ENCODE measurements at regions not wholly inside any gene's neighbourhood (a gene's known extent, or its start where the extent isn't known, plus 50 kb on each side); places are given as distances from the start of the nearest gene placed in this dataset.

DNA sequence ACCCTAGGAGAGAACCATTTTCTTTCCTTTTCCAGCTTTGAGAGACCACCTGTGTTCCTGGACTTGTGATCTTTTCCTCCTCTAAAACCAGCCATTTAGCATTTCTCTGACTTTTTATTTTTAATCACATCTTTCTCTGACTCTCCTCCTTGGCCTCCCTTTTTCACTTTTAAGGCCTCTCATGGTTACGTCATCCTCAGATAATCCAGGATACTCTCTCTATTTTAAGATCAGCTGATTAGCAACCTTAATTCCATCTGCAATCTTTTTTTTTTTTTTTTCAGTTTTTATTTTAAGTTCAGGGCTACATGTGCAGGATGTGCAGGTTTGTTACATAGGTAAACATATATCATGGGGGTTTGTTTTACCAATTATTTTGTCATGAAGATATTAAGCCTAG lies 54.0 kb downstream of the RFPL4B start:
- WGBS, 2 donors: 93 to 96% methylated on average over 1 of the region's 1 CpG
- DNase-seq: no peak
- no peak overlapping the region for H3K4me3 ChIP-seq
- H3K9me3 ChIP-seq: peaks cover 0 to 8% (median 0%) of the 10 kb centered on the region in 3 donors
- TF ChIP-seq, protein P1, sequence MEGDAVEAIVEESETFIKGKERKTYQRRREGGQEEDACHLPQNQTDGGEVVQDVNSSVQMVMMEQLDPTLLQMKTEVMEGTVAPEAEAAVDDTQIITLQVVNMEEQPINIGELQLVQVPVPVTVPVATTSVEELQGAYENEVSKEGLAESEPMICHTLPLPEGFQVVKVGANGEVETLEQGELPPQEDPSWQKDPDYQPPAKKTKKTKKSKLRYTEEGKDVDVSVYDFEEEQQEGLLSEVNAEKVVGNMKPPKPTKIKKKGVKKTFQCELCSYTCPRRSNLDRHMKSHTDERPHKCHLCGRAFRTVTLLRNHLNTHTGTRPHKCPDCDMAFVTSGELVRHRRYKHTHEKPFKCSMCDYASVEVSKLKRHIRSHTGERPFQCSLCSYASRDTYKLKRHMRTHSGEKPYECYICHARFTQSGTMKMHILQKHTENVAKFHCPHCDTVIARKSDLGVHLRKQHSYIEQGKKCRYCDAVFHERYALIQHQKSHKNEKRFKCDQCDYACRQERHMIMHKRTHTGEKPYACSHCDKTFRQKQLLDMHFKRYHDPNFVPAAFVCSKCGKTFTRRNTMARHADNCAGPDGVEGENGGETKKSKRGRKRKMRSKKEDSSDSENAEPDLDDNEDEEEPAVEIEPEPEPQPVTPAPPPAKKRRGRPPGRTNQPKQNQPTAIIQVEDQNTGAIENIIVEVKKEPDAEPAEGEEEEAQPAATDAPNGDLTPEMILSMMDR (IDR thresholded peaks at IDR 0.05): no peak
- TF ChIP-seq POLR2A (IDR thresholded peaks at IDR 0.05): no peak
- intact Hi-C loops (cut with DNase I): no loop called here
- H3K36me3 ChIP-seq: no peaks in the 10 kb centered on the region
- no peaks in the 10 kb centered on the region for H3K4me1 ChIP-seq
- peaks cover 0 to 7% (median 0%) of the 10 kb centered on the region in 4 donors for H3K27me3 ChIP-seq
- H3K27ac ChIP-seq: no peak overlapping the region

GRCh38 chr6:112407101-112407590 lies 60.0 kb downstream of the RFPL4B start:
- no peak overlapping the region for H3K4me3 ChIP-seq
- no peak for DNase-seq
- peaks cover 0 to 7% (median 0%) of the 10 kb centered on the region in 4 donors for H3K27me3 ChIP-seq
- H3K36me3 ChIP-seq: no peaks in the 10 kb centered on the region
- intact Hi-C loops (cut with DNase I): no loop called here
- TF ChIP-seq, protein P1 (IDR thresholded peaks at IDR 0.05): no peak
- TF ChIP-seq POLR2A (IDR thresholded peaks at IDR 0.05): no peak
- WGBS, 2 donors: 75 to 78% methylated on average over 9 of the region's 9 CpGs
- no peaks in the 10 kb centered on the region for H3K9me3 ChIP-seq
- H3K27ac ChIP-seq: no peak overlapping the region
- no peaks in the 10 kb centered on the region for H3K4me1 ChIP-seq

DNA sequence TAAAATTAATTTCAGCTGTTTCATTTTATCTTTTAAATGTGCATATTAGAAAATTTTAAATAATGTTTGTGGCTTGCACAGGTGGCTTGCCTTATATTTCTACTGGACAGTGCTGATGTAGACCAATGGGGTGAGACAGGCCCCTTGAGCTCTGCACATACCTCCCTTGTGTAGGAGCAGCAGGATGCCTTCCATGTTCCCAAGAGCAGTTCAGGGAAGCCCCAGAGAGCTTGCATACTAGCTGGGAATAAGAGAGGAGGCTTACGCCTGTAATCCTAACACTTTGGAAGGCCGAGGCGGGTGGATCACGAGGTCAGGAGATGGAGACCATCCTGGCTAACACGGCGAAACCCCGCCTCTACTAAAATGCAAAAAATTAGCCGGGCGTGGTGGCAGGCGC lies 61.4 kb downstream of the RFPL4B start:
- H3K4me3 ChIP-seq: no peak overlapping the region
- TF ChIP-seq, protein P1 (IDR thresholded peaks at IDR 0.05): no peak
- no peak for TF ChIP-seq POLR2A (IDR thresholded peaks at IDR 0.05)
- H3K4me1 ChIP-seq: no peaks in the 10 kb centered on the region
- WGBS, 2 donors: 78 to 98% methylated on average over 10 of the region's 10 CpGs
- no peaks in the 10 kb centered on the region for H3K9me3 ChIP-seq
- H3K27ac ChIP-seq: no peak overlapping the region
- DNase-seq: no peak
- no peaks in the 10 kb centered on the region for H3K36me3 ChIP-seq
- H3K27me3 ChIP-seq: peaks cover 0 to 7% (median 0%) of the 10 kb centered on the region in 4 donors
- intact Hi-C loops (cut with DNase I): no loop called here

DNA sequence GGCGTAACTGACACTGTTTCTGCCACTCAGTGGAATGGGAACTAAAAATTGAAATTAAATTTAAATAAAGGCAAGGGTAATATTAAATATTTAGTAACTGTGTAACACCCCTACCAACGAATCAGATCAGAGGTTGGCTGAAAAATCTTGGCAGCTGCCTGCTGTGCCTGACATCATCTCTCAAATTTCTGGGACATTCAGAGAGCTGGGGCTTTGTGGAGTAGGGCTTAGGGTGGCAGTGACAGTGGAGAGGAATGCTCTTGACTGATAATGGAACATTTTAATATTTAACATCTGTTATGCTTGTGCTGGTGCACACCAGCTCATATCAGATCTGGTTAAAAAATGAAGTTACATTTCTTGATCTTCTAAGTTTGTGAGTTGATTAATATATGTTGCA lies 62.2 kb downstream of the RFPL4B start:
- no peaks in the 10 kb centered on the region for H3K9me3 ChIP-seq
- no peak overlapping the region for H3K27ac ChIP-seq
- peaks cover 0 to 3% (median 0%) of the 10 kb centered on the region in 4 donors for H3K27me3 ChIP-seq
- H3K36me3 ChIP-seq: no peaks in the 10 kb centered on the region
- TF ChIP-seq, protein P1 (IDR thresholded peaks at IDR 0.05): no peak
- no peak for TF ChIP-seq POLR2A (IDR thresholded peaks at IDR 0.05)
- WGBS, 2 donors: 59% methylated on average over 2 of the region's 2 CpGs
- no peak for DNase-seq
- intact Hi-C loops (cut with DNase I): no loop called here
- H3K4me3 ChIP-seq: no peak overlapping the region
- H3K4me1 ChIP-seq: no peaks in the 10 kb centered on the region

- no peaks in the 10 kb centered on the region for H3K27me3 ChIP-seq
- intact Hi-C loops (cut with DNase I): no loop called here
- no peak overlapping the region for H3K27ac ChIP-seq
- WGBS, 2 donors: 35 to 45% methylated on average over 1 of the region's 1 CpG
- DNase-seq: no peak
- H3K36me3 ChIP-seq: no peaks in the 10 kb centered on the region
- no peaks in the 10 kb centered on the region for H3K9me3 ChIP-seq
- H3K4me3 ChIP-seq: no peak overlapping the region
- TF ChIP-seq, protein P1 (IDR thresholded peaks at IDR 0.05): no peak
- TF ChIP-seq POLR2A (IDR thresholded peaks at IDR 0.05): no peak
- H3K4me1 ChIP-seq: no peaks in the 10 kb centered on the region
Measured at GRCh38 chr6:112413780-112414179, 66.7 kb downstream of the RFPL4B start.

All from esophagus squamous epithelium (tissue), 5 donors.